Duodenal mucosa (tissue), 2 donors: ENCODE measurements at regions not wholly inside any gene's neighbourhood (a gene's known extent, or its start where the extent isn't known, plus 50 kb on each side); places are given as distances from the start of the nearest gene placed in this dataset.
"Not testable (repeated sequence)": the region's sequence is repeated elsewhere in the genome, so short reads cannot be mapped to it uniquely, and the experiment has no call there.

Experiments used
- H3K27ac ChIP-seq: one replicate; pipeline ENCODE4 v1.7.0; 2013; ENCODE audit warnings: low read depth, low read length
- H3K27me3 ChIP-seq, 2 donors: one replicate each; pipeline ENCODE4 v1.7.0; 2013; ENCODE audit warnings: low read length in 2 of 2, control low read depth in 1 of 2; ENCODE audit not compliant: insufficient read depth in 2 of 2, control insufficient read depth in 1 of 2
- H3K36me3 ChIP-seq, 2 donors: one replicate each; pipeline ENCODE4 v1.7.0; 2013; ENCODE audit warnings: low read length in 2 of 2, control low read depth in 1 of 2; ENCODE audit not compliant: insufficient read depth in 2 of 2, control insufficient read depth in 1 of 2
- H3K4me1 ChIP-seq, 2 donors: one replicate each; pipeline ENCODE4 v1.7.0; 2013; ENCODE audit warnings: low read length in 2 of 2, control low read depth in 1 of 2; ENCODE audit not compliant: insufficient read depth in 2 of 2, control insufficient read depth in 1 of 2
- H3K4me3 ChIP-seq, 2 donors: one replicate each; pipeline ENCODE4 v1.7.0; 2013; ENCODE audit warnings: low read length in 2 of 2, low read depth in 1 of 2
- H3K9ac ChIP-seq, 2 donors: one replicate each; pipeline ENCODE4 v1.7.0; 2013; ENCODE audit warnings: low read length in 2 of 2, low read depth in 1 of 2
- H3K9me3 ChIP-seq, 2 donors: one replicate each; pipeline ENCODE4 v1.7.0; 2013; ENCODE audit warnings: low read length in 2 of 2, control low read depth in 1 of 2; ENCODE audit not compliant: control insufficient read depth in 1 of 2

DNA sequence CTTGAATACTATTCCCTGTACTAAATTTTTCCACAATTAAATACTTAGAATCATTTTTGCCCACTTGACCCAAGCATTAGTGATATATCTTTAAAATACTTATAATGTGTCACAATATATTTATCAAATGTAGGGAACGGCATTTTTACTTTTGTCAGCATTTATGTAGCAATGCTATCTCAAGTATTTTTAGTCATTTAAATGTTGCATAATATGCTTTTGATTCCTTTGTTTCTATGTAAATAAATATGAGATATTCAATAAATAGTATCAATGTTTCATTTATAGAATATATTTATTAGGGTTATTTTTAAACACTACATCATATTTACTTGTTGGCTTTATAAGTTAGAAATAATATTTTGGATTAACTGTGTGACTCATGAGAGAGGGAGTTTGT lies 199.7 kb upstream of the WSB1 start:
- H3K27me3 ChIP-seq, H3K4me3 ChIP-seq, H3K4me1 ChIP-seq, H3K36me3 ChIP-seq, H3K9ac ChIP-seq, H3K27ac ChIP-seq, H3K9me3 ChIP-seq: not testable (repeated sequence)

- not testable (repeated sequence) for H3K27me3 ChIP-seq, H3K27ac ChIP-seq, H3K9ac ChIP-seq, H3K4me3 ChIP-seq, H3K9me3 ChIP-seq, H3K4me1 ChIP-seq, H3K36me3 ChIP-seq
Observed at GRCh38 chr17:27095821-27096220, 198.1 kb upstream of the WSB1 start.

DNA sequence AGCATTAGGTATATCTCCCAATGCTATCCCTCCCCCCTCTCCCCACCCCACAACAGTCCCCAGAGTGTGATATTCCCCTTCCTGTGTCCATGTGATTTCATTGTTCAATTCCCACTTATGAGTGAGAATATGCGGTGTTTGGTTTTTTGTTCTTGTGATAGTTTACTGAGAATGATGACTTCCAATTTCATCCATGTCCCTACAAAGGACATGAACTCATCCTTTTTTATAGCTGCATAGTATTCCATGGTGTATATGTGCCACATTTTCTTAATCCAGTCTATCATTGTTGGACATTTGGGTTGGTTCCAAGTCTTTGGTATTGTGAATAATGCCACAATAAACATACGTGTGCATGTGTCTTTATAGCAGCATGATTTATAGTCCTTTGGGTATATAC lies 194.6 kb upstream of the WSB1 start:
- not testable (repeated sequence) for H3K36me3 ChIP-seq, H3K9ac ChIP-seq, H3K4me1 ChIP-seq, H3K9me3 ChIP-seq, H3K27ac ChIP-seq, H3K4me3 ChIP-seq, H3K27me3 ChIP-seq

- H3K9me3 ChIP-seq, H3K4me1 ChIP-seq, H3K27me3 ChIP-seq, H3K27ac ChIP-seq, H3K36me3 ChIP-seq, H3K9ac ChIP-seq, H3K4me3 ChIP-seq: not testable (repeated sequence)
Observed at GRCh38 chr17:27104605-27105221, 189.2 kb upstream of the WSB1 start.

GRCh38 chr17:27105636-27106035 lies 188.3 kb upstream of the WSB1 start:
- Histone ChIP-seq H3K9me3 (no peaks in the 10 kb centered on the region), H3K27me3 (no peaks in the 10 kb centered on the region), H3K4me3 (no peak overlapping the region), H3K4me1 (no peaks in the 10 kb centered on the region), H3K9ac (no peak overlapping the region), H3K27ac (no peak overlapping the region), H3K36me3 (no peaks in the 10 kb centered on the region)

- Histone ChIP-seq H3K27ac (no peak overlapping the region), H3K4me1 (no peaks in the 10 kb centered on the region)
Observed at GRCh38 chr17:27106347-27106981, 187.4 kb upstream of the WSB1 start.

DNA sequence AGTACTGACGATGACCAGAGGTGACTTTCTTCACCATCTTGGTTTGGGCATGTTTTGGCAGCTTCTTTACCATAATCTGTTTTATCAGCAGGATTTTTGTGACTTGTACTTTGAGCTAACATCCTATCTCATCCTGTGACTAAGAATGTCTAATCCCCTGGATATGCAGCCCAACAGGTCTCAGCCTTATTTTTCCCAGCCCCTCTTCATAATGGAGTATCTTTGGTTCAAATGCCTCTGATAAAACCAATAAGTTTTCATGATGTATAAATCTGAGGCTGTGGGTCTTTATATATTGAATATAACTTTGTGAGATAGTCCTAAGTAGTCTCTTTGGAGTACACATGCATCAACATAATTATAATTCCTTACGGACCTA lies 186.9 kb upstream of the WSB1 start:
- Histone ChIP-seq H3K9me3 (no peaks in the 10 kb centered on the region), H3K27me3 (no peaks in the 10 kb centered on the region), H3K27ac (no peak overlapping the region), H3K36me3 (no peaks in the 10 kb centered on the region), H3K9ac (no peak overlapping the region), H3K4me1 (no peaks in the 10 kb centered on the region), H3K4me3 (no peak overlapping the region)

More at GRCh38 chr17:27106347-27106981, 187.4 kb upstream of the WSB1 start:
- Histone ChIP-seq H3K9ac (no peak overlapping the region), H3K4me3 (no peak overlapping the region), H3K27me3 (no peaks in the 10 kb centered on the region), H3K36me3 (no peaks in the 10 kb centered on the region), H3K9me3 (no peaks in the 10 kb centered on the region)

- not testable (repeated sequence) for H3K9me3 ChIP-seq, H3K27me3 ChIP-seq, H3K36me3 ChIP-seq, H3K4me1 ChIP-seq, H3K27ac ChIP-seq, H3K4me3 ChIP-seq, H3K9ac ChIP-seq
Observed at GRCh38 chr17:27107386-27108328, 186.3 kb upstream of the WSB1 start.

DNA sequence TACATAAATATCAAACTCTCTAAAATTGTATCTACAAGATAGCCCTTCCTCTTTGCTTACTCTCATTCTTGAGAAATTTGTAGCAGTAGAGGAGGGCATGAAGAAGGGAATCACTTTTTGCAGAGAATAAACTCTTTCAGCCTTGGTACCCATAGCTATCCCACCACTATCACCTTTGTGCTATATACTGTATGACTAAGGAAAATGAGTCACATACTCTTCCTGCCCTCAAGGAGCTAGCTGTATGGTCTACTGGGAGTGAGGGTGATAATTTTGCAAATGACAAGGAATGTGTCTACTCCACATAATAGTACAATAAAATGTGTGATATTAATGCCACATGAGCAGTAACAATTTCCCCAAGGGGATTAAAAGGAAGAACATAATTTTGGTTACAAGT lies 184.6 kb upstream of the WSB1 start:
- H3K27me3 ChIP-seq, result no peaks in the 10 kb centered on the region
- H3K36me3 ChIP-seq, result no peaks in the 10 kb centered on the region
- H3K9ac ChIP-seq, result no peak overlapping the region

DNA sequence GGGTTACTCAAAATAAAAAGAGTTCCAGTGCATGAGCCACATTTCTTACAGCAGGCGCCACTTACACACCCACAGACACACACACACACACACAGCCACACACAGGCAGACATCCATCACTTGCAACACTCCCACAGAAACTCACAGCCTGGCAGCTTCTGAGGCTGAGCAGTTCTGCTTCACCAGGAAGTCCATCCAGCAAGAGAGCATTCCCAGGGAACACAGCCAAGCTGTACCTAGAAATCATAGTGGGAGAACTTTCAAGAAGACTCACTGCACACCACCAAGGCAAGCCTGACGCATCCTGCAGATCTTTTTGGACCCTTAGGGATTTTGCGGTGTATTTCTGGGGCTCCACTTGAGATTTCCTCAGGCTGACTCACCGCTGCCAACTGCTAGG lies 140.9 kb upstream of the WSB1 start:
- H3K4me3 ChIP-seq, result no peak overlapping the region
- no peaks in the 10 kb centered on the region for H3K36me3 ChIP-seq
- no peak overlapping the region for H3K9ac ChIP-seq
- H3K4me1 ChIP-seq, result no peaks in the 10 kb centered on the region
- no peaks in the 10 kb centered on the region for H3K27me3 ChIP-seq
- H3K27ac ChIP-seq, result no peak overlapping the region
- peaks cover 0 to 5% of the 10 kb centered on the region in 2 donors for H3K9me3 ChIP-seq

More for the DNA sequence above, 184.6 kb upstream of the WSB1 start:
- Histone ChIP-seq H3K9me3 (no peaks in the 10 kb centered on the region), H3K4me3 (no peak overlapping the region), H3K27ac (no peak overlapping the region), H3K4me1 (no peaks in the 10 kb centered on the region)
